Breast epithelium (tissue), 3 donors: ENCODE measurements at regions not wholly inside any gene's neighbourhood (a gene's known extent, or its start where the extent isn't known, plus 50 kb on each side); places are given as distances from the start of the nearest gene placed in this dataset.

Experiments used
- CTCF ChIP-seq, 3 donors: fragments of 450-650 bp; IDR thresholded peaks; one replicate each; pipeline ENCODE4 v1.5.1; 2016 to 2017; ENCODE audit warnings: antibody characterized with exemption in 3 of 3, mild to moderate bottlenecking in 3 of 3, moderate library complexity in 3 of 3
- POLR2A ChIP-seq: fragments of 450-650 bp; IDR thresholded peaks from one replicate; pipeline ENCODE4 v1.6.1; 2016; ENCODE audit warnings: antibody characterized with exemption, mild to moderate bottlenecking, moderate library complexity
- POLR2AphosphoS5 ChIP-seq, 3 donors: sonication (generic); formaldehyde crosslinking; IDR thresholded peaks; one replicate each; pipeline ENCODE4 v1.6.1; 2017; ENCODE audit warnings: antibody characterized with exemption in 3 of 3

DNA sequence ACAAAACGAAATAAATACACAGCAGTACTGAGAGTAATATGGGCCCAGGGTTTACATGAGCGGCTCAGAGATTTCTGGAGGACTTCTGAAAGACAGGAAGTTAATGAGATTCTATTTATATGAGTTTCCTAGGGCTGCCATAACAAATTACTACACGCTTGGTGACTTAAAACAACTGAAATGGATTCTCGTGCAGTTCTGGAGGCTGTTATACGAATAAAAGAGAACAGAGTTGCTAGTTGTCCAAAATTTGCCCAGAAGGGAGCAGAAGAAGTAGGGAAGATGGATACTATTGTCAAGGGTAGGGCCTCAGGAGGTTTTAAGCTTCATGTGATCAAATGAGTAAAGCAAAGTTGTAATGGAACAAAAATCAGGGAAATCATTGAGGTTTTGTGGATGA, 173.1 kb upstream of the LYSMD4 start:
- TF ChIP-seq CTCF (IDR thresholded peaks at IDR 0.05) (no peak), POLR2A (no peak), POLR2AphosphoS5 (IDR thresholded peaks at IDR 0.05) (no peak)
